H9 (cell line): ENCODE measurements at regions not wholly inside any gene's neighbourhood (a gene's known extent, or its start where the extent isn't known, plus 50 kb on each side); places are given as distances from the start of the nearest gene placed in this dataset.

Experiments used
- DNase-seq: peaks from one replicate; pipeline ENCODE4 v3.0.0-alpha.2; 2017
- H2AFZ ChIP-seq: one replicate; pipeline ENCODE4 v1.6.1; 2013; ENCODE audit warnings: mild to moderate bottlenecking, low read length, control low read depth, moderate library complexity
- H2AK5ac ChIP-seq: 2 replicates; pipeline ENCODE4 v1.6.1; 2013; ENCODE audit warnings: low read length, control low read depth, mixed read lengths; ENCODE audit not compliant: insufficient read length
- H2BK120ac ChIP-seq: one replicate; pipeline ENCODE4 v1.6.1; 2013; ENCODE audit warnings: low read depth, mild to moderate bottlenecking, low read length, control low read depth, inconsistent platforms; ENCODE audit not compliant: poor library complexity, severe bottlenecking
- H2BK12ac ChIP-seq: 2 replicates; pipeline ENCODE4 v1.6.1; 2013; ENCODE audit warnings: low read length, control low read depth, mixed read lengths, low read depth; ENCODE audit not compliant: insufficient read length
- H2BK15ac ChIP-seq: 2 replicates; pipeline ENCODE4 v1.6.1; 2013; ENCODE audit warnings: low read depth, low read length, control low read depth
- H2BK20ac ChIP-seq: one replicate; pipeline ENCODE4 v1.6.1; 2013; ENCODE audit warnings: low read depth, mild to moderate bottlenecking, low read length, control low read depth, inconsistent platforms; ENCODE audit not compliant: poor library complexity, severe bottlenecking
- H2BK5ac ChIP-seq: 2 replicates; pipeline ENCODE4 v1.6.1; 2013; ENCODE audit warnings: low read length, control low read depth, mixed read lengths; ENCODE audit not compliant: insufficient read length
- H3K14ac ChIP-seq: 2 replicates; pipeline ENCODE4 v1.6.1; 2013; ENCODE audit warnings: low read length, control low read depth; ENCODE audit not compliant: insufficient read depth
- H3K18ac ChIP-seq: 2 replicates; pipeline ENCODE4 v1.6.1; 2013; ENCODE audit warnings: low read depth, mild to moderate bottlenecking, mixed read lengths, low read length, control low read depth; ENCODE audit not compliant: insufficient read length
- H3K23ac ChIP-seq: 2 replicates; pipeline ENCODE4 v1.6.1; 2013; ENCODE audit warnings: low read length, control low read depth, mixed read lengths, low read depth; ENCODE audit not compliant: insufficient read length
- H3K23me2 ChIP-seq: 2 replicates; pipeline ENCODE4 v1.6.1; 2013; ENCODE audit warnings: low read depth, mild to moderate bottlenecking, mixed read lengths, low read length, control low read depth; ENCODE audit not compliant: insufficient read length, poor library complexity, severe bottlenecking
- H3K27ac ChIP-seq: 2 replicates; pipeline ENCODE4 v1.5.1; 2013; ENCODE audit warnings: low read length, control low read depth, mixed read lengths, low read depth; ENCODE audit not compliant: insufficient read length
- H3K27me3 ChIP-seq: 2 replicates; pipeline ENCODE4 v1.6.1; 2013; ENCODE audit warnings: low read length, control low read depth, inconsistent platforms; ENCODE audit not compliant: insufficient read depth
- H3K4ac ChIP-seq: 2 replicates; pipeline ENCODE4 v1.6.1; 2013; ENCODE audit warnings: low read depth, mild to moderate bottlenecking, control low read depth, inconsistent platforms, low read length, moderate library complexity
- H3K4me1 ChIP-seq: 2 replicates; pipeline ENCODE4 v1.6.1; 2013; ENCODE audit warnings: low read length, control low read depth, inconsistent platforms; ENCODE audit not compliant: insufficient read depth
- H3K4me2 ChIP-seq: 2 replicates; pipeline ENCODE4 v1.6.1; 2013; ENCODE audit warnings: low read length, control low read depth, mixed read lengths; ENCODE audit not compliant: insufficient read length, insufficient read depth
- H3K56ac ChIP-seq: 2 replicates; pipeline ENCODE4 v1.6.1; 2013; ENCODE audit warnings: low read depth, mild to moderate bottlenecking, mixed read lengths, low read length, control low read depth; ENCODE audit not compliant: insufficient read length
- H3K79me1 ChIP-seq: 2 replicates; pipeline ENCODE4 v1.6.1; 2013; ENCODE audit warnings: low read depth, mild to moderate bottlenecking, moderate library complexity, low read length, control low read depth, inconsistent platforms; ENCODE audit not compliant: insufficient read depth, poor library complexity, severe bottlenecking
- H3K79me2 ChIP-seq: 2 replicates; pipeline ENCODE4 v1.6.1; 2013; ENCODE audit warnings: low read length, control low read depth, inconsistent platforms; ENCODE audit not compliant: insufficient read depth
- H3K9ac ChIP-seq: 2 replicates; pipeline ENCODE4 v1.6.1; 2013; ENCODE audit warnings: low read length, control low read depth, mixed read lengths; ENCODE audit not compliant: insufficient read length; ENCODE audit errors: extremely low read depth
- H3K9me3 ChIP-seq: one replicate; pipeline ENCODE4 v1.6.1; 2013; ENCODE audit warnings: low read depth, low read length, inconsistent platforms; ENCODE audit not compliant: control insufficient read depth
- H3T11ph ChIP-seq: one replicate; pipeline ENCODE4 v1.6.1; 2013; ENCODE audit warnings: mild to moderate bottlenecking, low read length, control low read depth, inconsistent platforms
- H4K20me1 ChIP-seq: one replicate; pipeline ENCODE4 v1.6.1; 2013; ENCODE audit not compliant: control insufficient read depth, insufficient read length, insufficient read depth
- H4K5ac ChIP-seq: 2 replicates; pipeline ENCODE4 v1.6.1; 2013; ENCODE audit warnings: low read depth, mild to moderate bottlenecking, mixed read lengths, low read length, control low read depth; ENCODE audit not compliant: insufficient read length
- H4K8ac ChIP-seq: replicated peaks from 2 replicates; pipeline ENCODE4 v1.6.1; 2013; ENCODE audit warnings: low read length, control low read depth, mixed read lengths, low read depth; ENCODE audit not compliant: insufficient read length
- H4K91ac ChIP-seq: 2 replicates; pipeline ENCODE4 v1.6.1; 2013; ENCODE audit warnings: low read depth, mild to moderate bottlenecking, moderate library complexity, mixed read lengths, low read length, control low read depth; ENCODE audit not compliant: insufficient read length
- H3K27ac Mint-ChIP-seq, 3 experiments: 2 replicates in 2 of 3; 3 replicates in 1 of 3; pipeline ENCODE4 v1.8.0; 2020 to 2021; ENCODE audit warnings: mixed read lengths in 3 of 3, mild to moderate bottlenecking in 1 of 3, moderate library complexity in 1 of 3
- H3K27me3 Mint-ChIP-seq: 2 replicates; pipeline ENCODE4 v1.8.0; 2021; ENCODE audit warnings: low read depth, mild to moderate bottlenecking, moderate library complexity, mixed read lengths
- H3K36me3 Mint-ChIP-seq, 3 experiments: 2 replicates in 2 of 3; 3 replicates in 1 of 3; pipeline ENCODE4 v1.8.0; 2020 to 2021; ENCODE audit warnings: low read depth in 3 of 3, mixed read lengths in 3 of 3; ENCODE audit not compliant: insufficient read depth in 1 of 3
- H3K4me1 Mint-ChIP-seq, 2 experiments: 2 replicates each; pipeline ENCODE4 v1.8.0; 2020; ENCODE audit warnings: mixed read lengths in 2 of 2
- H3K4me3 Mint-ChIP-seq, 2 experiments: 2 replicates in 1 of 2; 3 replicates in 1 of 2; pipeline ENCODE4 v1.8.0; 2020 to 2021; ENCODE audit warnings: mild to moderate bottlenecking in 2 of 2, mixed read lengths in 2 of 2, moderate library complexity in 1 of 2
- H3K9me3 Mint-ChIP-seq, 2 experiments: 2 replicates in 1 of 2; 3 replicates in 1 of 2; pipeline ENCODE4 v1.8.0; 2020; ENCODE audit warnings: mild to moderate bottlenecking in 2 of 2, mixed read lengths in 2 of 2, moderate library complexity in 1 of 2
- CTCF ChIP-seq: fragments of 200-600 bp; sonication (generic); conservative IDR thresholded peaks from 3 replicates; pipeline ENCODE4 v1.8.0; 2021; ENCODE audit warnings: antibody characterized with exemption, mild to moderate bottlenecking
- WGBS: extraction: QIAGEN DNeasy Blood & Tissue Kit; methylation state at CpG from one replicate; pipeline ENCODE4 v1.1.7; 2013; ENCODE audit warnings: missing lambda C conversion rate, low lambda C conversion rate, mixed read lengths; ENCODE audit not compliant: insufficient read length; ENCODE audit errors: extremely low coverage; 5-methylcytosine and 5-hydroxymethylcytosine counted together

- no peak overlapping the region for H3K27ac ChIP-seq
- H4K8ac ChIP-seq: no peak overlapping the region
- no CpG with 5 or more reads among the region's 5 CpGs for WGBS
- H3T11ph ChIP-seq: no peak overlapping the region
- H3K9me3 ChIP-seq: no peaks in the 10 kb centered on the region
- no peak overlapping the region for H2AFZ ChIP-seq
- peaks cover 11 to 12% of the 10 kb centered on the region in 2 experiments for H3K9me3 Mint-ChIP-seq
- no peak for DNase-seq
- no peak overlapping the region for H3K14ac ChIP-seq
- H3K56ac ChIP-seq: no peak overlapping the region
- H3K79me1 ChIP-seq: no peaks in the 10 kb centered on the region
- no peak overlapping the region for H2BK120ac ChIP-seq
- H3K4me2 ChIP-seq: no peak overlapping the region
- no peak overlapping the region for H3K27ac Mint-ChIP-seq
- H3K23me2 ChIP-seq: no peaks in the 10 kb centered on the region
- no peak overlapping the region for H3K23ac ChIP-seq
- 0 out of 2 replicates have a peak, but pooled peaks cover 3% of the 10 kb centered on the region for H3K4me1 ChIP-seq
- H2BK15ac ChIP-seq: no peak overlapping the region
- H3K4me1 Mint-ChIP-seq: peaks cover 20 to 21% of the 10 kb centered on the region in 2 experiments
- no peaks in the 10 kb centered on the region for H3K27me3 ChIP-seq
- H4K91ac ChIP-seq: no peak overlapping the region
- H3K9ac ChIP-seq: no peak overlapping the region
- no peak overlapping the region for H3K4me3 Mint-ChIP-seq
- peaks cover 4 to 16% (median 7%) of the 10 kb centered on the region in 3 experiments; a peak in 6 of 7 replicates for H3K36me3 Mint-ChIP-seq
- TF ChIP-seq CTCF: no peak
- no peak overlapping the region for H2AK5ac ChIP-seq
- no peak overlapping the region for H3K18ac ChIP-seq
- no peak overlapping the region for H4K5ac ChIP-seq
- H3K79me2 ChIP-seq: no peaks in the 10 kb centered on the region
- H4K20me1 ChIP-seq: no peaks in the 10 kb centered on the region
- H3K27me3 Mint-ChIP-seq: no peaks in the 10 kb centered on the region
- H3K4ac ChIP-seq: no peak overlapping the region
- no peak overlapping the region for H2BK5ac ChIP-seq
- H2BK20ac ChIP-seq: no peak overlapping the region
- no peak overlapping the region for H2BK12ac ChIP-seq
These were observed 88.8 kb upstream of the ELMO1 start for GRCh38 chr7:37537439-37537838.
